NCI-H1436 treated with DMSO at 0.1 percent for 48 hours (cell line): ENCODE measurements at regions not wholly inside any gene's neighbourhood (a gene's known extent, or its start where the extent isn't known, plus 50 kb on each side); places are given as distances from the start of the nearest gene placed in this dataset.
"Not testable (repeated sequence)": the region's sequence is repeated elsewhere in the genome, so short reads cannot be mapped to it uniquely, and the experiment has no call there.

ENCODE experiments used
- DNase-seq: peaks from one replicate; lab custom pipeline; 2025; lab: John Stamatoyannopoulos, UW

DNA sequence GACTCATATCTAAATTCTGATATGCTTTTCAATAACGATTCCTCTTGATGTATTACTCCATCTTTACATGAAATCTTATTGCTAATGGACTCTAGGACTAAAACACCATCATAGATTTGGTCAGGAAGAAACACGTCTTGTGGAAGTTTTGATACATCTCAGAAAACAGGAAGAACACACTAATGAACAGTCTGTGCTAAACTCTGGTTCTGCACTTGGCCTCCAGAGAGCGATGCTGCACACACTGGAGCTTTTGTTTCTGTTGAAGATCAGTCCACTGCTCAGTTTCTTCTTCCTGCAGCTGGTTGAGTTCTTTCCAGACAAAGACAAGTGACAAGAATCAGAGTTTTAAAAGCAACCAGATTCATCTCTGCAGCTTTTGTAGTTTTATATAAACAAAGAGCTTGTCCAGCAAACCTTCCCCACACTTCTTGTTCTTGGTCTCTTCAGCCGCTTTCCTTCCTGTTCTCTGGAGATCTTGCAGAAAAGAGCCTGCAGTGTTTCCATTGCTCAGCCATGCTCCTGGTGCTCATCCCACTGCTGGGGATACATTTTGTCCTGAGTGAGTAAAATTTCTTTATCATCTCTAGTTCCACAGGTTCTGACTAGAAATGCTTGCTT, 229.1 kb upstream of the OR4E1 start:
- DNase-seq = no peak

DNA sequence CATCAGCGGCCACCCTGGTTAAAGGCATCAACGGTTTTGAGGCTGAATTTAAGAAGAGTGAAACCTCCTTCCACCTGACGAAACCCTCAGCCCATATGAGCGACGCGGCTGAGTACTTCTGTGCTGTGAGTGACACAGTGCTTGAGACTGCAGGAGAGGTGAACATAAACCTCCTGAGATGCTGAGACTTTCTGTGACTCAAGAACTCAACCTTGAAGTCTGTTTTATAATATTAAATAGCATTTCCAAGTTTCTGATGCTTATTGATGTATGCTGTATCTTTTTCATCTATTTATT, 221.2 kb upstream of the OR4E1 start:
- not testable (repeated sequence) for DNase-seq

DNA sequence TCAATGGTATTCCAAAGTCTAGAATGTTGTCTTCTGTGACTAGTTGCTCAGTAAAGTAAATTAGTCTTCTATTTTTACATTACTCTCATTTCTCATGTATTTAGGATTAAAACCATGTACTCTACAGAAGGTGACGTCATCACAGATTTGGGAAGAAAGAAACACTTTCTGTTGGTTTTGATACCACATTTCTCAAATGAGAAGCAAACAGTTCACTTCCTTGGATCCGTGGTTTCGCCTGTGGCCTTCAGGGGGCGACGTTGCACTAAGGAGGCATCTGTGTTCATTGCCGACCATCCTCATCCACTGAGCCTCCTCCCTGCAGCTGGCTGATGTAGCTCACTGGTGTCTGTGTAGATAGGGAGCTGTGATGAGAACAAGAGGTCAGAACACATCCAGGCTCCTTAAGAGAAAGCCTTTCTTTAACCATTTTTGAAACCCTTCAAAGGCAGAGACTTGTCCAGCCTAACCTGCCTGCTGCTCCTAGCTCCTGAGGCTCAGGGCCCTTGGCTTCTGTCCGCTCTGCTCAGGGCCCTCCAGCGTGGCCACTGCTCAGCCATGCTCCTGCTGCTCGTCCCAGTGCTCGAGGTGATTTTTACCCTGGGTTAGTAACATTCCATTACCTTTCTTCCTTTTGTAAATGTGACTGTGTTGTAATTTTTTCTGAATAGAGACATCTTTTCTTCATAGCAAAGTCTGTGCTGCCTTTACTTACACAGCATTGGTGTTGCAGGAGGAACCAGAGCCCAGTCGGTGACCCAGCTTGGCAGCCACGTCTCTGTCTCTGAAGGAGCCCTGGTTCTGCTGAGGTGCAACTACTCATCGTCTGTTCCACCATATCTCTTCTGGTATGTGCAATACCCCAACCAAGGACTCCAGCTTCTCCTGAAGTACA, 220.6 kb upstream of the OR4E1 start:
- DNase-seq = no peak

DNA sequence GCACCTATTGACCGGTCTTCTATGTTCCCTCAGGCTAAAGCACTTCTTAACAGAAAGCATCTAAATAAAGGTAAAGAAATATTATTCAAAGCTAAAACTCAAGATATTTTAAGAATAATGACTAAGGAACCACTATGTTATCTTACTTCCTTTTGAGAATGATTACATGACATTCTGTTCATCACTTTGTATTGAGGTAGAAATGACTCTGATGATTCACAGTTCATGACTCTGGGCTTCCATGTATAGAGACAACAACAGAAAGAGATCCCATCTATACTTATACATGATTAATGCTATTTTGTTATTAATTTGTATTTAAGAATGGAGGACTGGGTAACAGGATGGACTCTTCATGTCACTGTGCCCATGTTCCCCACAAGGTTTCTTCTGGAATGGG, 218.3 kb upstream of the OR4E1 start:
- DNase-seq = no peak

DNA sequence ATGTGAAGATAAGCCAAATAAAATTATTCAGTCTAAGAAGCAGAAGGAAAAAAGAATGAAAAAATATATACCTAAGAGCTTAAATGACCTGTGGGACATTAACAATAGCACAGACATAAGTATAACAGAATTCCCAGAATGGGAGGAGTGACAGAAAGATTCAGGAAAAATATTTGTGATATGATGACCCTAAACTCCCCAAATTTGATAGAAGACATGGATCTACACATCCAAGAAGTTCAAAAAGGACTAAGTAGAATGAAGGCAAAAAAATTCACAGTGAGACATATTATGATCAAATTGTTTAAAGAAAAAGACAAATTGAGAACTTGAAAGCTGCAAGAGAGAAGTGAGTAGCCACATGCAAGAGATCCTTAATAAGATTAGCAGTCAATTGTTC, 211.4 kb upstream of the OR4E1 start:
- DNase-seq = no peak

DNA sequence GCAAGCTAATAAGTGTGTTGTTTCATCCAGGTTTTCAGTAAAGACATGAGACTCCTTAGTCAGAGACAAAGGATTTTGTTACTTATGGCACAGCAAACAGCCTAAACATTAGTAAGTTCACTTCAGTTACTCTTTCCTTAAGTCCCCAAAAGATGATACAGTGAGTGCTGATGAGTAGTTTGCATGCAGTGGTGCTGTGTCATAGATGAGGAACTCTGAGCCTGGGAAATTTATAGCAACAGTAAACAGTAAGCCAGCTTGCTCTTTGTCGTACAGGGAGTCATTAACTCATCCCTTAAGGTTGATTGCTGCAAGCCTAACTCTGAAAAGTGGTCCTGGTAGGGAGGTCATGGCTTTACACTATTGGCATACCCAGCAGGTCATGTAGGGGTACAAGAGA, 208.6 kb upstream of the OR4E1 start:
- DNase-seq = no peak

DNA sequence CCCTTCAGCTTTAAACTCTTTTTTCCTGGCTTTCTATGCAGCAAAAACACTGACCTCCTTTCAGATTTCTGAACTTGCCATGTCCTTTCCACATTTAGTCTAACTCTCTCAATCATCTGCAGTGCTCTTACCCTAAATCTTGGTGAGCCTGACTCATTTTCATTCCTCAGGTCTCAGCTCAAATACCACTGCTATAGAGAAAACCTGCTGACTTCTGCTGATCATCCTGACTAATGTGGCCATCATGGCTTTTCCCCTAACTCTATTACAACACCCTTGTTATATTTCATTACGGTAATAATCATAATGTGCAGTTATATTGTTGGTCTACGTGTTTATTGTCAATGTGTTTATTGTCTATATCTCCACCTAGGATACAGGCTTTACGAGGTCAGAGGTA, 207.3 kb upstream of the OR4E1 start:
- DNase-seq = no peak

DNA sequence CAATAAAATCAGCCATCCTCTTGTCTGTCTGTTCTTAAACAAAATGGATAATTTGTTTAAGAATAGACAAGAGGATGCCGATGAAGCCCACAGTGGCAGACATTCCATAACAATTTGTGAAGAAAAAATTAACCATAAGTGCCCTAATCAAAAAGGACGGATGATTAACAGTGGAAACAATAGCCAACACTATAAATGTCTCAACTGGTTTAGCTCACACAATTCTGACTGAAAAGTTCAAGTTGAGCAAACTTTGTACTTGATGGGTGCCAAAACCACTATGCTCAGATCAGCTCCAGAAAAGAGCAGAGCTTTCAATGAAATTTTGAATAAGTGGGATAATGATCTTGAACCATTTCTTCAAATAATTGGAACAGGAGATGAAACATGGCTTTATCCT, 202.2 kb upstream of the OR4E1 start:
- DNase-seq = no peak

DNA sequence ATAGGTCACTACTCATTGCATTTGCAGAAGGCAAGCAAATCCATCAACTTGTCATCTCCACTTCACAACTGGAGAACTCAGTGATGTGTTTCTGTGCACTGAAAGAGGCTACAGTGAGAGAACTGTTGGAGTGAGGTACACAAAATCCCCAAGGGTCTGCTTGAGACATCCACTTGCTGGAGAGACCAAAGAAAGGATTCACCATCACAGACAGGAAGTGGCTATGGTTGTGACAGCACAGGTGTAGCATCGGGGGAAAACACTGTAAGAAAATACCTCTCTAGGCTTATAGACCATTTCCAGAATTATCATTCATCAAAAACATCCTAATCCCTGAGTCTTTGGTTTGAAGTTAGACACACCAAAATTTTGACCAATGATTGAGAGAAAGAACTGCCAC, 201.3 kb upstream of the OR4E1 start:
- DNase-seq = no peak

DNA sequence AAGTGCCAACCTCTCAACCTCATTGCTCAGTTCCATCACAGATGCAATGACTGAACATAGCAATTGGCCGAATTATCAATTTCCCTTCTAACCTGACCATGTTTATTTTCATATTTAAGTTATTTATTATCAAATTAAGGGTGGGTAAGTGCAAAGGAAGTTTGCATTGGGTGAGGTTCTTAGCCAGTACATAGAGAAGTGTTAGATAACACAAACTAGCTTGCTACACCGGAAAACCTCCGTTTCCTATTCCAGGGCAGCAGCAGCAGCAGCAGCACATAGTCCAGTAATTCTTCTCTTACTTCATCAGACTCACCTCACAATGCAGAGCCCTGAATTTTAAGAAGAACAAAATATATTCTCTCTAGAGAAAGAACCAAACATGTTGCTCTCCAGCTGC, 200.5 kb upstream of the OR4E1 start:
- no peak for DNase-seq

DNA sequence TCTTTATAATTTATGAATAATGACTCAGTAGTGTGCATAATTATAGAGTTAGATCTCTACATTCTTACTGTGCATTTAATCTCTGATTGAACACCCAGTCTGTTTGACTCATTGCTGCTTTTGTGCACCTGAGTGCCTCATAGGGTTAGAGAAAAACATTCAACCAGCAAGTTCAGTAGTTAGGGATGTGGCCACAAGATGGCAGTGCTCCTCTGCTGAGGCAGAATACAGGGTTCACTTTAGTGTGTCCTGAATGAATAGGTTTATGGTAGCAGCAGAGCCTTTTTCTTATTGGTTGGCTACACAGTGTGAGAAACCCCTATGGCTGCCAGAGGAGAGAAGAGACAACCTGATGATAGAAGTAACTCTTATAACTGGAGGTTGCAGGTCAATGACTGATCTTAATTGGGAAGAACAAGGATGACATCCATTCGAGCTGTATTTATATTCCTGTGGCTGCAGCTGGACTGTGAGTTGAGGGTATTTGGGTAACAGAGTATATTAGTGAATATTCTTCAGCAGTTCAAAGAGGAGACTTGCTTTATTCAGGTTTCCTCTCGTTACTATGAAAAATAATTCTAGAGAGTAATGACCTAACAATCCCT, 194.9 kb upstream of the OR4E1 start:
- no peak for DNase-seq

DNA sequence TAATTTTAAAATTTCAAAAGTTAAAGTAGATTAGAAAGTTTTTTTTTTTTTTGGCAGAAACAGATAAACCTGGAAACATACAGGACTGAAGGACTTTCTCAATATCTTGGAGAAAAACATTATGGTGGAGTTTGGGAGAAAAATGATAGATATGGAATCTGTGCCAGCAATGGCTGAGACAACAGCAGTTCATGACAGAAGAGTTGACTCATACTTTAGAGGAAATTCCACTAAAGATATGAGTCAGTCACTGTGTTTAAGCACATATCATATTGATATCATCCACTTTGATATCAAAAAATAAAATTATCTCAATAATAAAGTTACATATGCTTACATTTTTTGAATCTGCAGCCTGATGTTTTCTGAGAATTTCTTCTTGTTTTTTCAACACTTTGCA, 193.9 kb upstream of the OR4E1 start:
- DNase-seq = no peak

DNA sequence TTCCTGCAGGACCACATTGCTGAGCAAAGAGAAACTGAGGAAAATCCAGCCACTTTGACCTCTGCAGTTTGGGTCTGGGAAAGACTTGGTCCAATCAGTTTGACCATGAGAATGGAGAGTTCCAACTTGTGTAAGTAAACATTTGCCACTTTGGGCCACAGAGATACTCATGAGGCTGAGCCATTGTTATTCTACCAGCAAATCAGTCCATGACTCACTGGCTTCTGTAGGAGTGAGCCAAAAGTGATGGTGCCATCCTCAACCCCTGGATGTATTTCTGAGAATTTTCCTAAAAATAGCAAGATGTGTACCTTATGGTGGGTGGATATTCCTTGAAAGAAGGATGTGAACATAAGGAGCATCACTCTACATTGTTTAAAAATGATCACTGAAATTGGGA, 192.9 kb upstream of the OR4E1 start:
- DNase-seq = no peak

DNA sequence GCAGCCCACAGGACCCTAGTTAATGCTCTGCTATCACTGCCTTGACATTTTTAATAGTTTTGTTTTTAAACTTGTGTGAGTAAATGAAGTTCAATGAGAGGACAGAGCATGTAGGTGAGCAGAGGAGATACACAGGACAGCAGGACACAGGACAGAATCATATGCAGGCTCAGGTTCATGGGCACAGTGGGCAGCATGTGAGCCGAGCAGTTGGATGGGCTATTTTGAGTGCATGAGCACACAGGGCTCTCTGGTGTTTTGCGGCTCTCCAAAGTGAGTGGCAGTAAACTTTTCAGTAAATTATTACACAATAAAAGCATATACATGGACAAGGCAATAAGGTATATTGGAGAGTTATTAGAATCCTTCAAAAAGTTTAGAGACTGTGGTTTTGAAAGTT, 189.7 kb upstream of the OR4E1 start:
- no peak for DNase-seq

DNA sequence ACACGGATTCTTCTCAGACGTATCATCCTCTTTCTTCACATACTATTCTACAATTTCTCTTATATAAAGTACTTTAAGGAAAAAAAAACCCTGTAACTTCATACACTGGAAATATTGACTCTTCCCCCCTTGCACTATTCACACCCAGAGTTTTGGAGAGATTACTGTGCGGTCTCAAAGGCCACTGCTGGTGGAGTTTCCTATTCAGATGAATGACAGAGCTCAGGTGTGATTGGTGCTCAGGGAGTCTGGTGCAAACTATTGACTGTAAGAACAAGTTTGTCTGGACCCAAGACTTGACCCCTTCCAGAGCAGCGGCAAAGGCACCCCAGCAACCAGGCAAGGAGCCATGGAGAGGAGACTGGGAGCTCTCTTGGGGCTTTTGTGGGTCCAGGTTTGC, 187.5 kb upstream of the OR4E1 start:
- no peak for DNase-seq

DNA sequence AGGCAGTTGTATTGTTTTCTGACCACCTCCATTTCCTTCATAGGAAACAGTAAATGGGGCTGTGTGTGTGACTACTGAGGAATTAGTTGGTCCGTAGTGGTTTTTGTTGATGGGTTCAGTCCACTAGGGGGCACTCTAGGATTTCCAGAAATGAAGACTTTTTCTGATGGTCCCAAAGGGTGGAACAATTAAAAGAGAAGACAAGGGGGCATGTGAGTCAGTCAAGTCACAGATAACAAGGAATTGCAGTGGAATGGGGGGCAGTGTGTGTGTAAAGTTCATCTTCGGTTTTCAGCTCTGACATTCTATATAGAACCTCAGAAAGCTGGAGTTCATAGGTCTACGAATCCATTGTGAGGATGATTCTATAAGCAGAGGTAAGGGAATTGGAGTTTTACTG, 186.6 kb upstream of the OR4E1 start:
- DNase-seq = no peak

DNA sequence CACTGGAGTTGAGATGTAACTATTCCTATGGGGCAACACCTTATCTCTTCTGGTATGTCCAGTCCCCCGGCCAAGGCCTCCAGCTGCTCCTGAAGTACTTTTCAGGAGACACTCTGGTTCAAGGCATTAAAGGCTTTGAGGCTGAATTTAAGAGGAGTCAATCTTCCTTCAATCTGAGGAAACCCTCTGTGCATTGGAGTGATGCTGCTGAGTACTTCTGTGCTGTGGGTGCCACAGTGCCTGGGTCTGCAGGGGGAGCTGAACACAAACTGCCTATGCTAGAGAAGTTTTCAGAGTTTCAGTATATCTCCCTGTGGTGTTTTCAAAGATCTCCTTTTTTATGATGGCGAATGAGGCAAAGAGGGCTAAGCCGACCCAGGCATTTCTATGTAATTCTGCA, 179.2 kb upstream of the OR4E1 start:
- no peak for DNase-seq

DNA sequence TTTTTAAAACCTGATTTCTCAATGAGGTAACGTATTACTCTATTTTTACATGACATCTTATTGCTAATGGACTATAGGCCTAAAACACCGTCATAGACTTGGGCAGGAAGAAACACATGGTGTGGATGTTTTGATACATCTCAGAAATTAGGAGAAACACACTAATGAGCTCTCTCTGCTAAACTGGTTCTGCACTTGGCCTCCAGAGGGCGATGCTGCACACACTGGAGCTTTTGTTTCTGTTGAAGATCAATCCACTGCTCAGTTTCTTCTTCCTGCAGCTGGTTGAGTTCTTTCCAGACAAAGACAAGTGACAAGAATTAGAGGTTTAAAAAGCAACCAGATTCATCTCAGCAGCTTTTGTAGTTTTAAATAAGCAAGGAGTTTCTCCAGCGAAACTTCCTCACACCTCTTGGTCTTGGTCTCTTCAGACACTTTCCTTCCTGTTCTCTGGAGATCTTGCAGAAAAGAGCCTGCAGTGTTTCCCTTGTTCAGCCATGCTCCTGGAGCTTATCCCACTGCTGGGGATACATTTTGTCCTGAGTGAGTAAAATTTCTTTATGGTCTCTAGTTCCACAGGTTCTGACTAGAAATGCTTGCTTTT, 178.5 kb upstream of the OR4E1 start:
- DNase-seq = no peak

DNA sequence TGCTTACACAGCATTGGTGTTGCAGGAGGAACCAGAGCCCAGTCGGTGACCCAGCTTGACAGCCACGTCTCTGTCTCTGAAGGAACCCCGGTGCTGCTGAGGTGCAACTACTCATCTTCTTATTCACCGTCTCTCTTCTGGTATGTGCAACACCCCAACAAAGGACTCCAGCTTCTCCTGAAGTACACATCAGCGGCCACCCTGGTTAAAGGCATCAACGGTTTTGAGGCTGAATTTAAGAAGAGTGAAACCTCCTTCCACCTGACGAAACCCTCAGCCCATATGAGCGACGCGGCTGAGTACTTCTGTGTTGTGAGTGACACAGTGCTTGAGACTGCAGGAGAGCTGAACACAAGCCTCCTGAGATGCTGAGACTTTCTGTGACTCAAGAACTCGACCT, 173.3 kb upstream of the OR4E1 start:
- DNase-seq = not testable (repeated sequence)

DNA sequence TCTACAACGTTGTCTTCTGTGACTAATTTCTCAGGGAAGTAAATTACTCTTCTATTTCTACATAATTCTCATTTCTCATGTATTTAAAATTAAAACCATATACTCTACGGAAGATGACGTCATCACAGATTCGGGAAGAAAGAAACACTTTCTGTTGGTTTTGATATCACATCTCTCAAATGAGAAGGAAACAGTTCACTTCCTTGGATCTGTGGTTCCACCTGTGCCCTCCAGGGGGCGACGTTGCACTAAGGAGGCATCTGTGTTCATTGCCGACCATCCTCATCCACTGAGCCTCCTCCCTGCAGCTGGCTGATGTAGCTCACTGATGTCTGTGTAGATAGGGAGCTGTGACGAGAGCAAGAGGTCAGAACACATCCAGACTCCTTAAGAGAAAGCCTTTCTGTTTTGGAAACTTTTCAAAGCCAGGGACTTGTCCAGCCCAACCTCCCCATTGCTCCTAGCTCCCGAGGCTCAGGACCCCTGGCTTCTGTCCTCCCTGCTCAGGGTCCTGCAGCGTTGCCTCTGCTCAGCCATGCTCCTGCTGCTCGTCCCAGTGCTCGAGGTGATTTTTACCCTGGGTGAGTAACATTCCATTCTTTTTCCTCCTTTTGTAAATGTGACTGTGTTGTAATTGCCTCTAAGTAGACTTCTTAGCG, 172.7 kb upstream of the OR4E1 start:
- no peak for DNase-seq

DNA sequence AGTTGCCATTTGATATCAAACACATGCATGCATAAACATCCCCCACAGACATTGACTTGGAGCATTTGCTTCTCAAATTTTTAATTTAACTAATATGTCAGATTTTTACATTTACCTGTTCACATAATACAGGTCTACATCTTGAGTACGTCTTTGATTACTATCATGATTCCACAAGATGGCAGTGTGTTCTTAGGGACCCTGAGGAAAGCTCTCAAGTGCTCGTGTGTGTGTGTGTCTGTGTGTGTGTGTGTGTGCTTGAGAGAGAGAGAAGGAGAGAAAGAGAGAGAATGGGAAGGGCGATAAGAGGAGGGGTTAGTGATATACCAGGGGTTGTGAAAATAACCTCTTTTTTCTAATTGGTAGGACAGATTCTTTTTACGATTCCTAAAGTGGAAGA, 167.1 kb upstream of the OR4E1 start:
- no peak for DNase-seq

DNA sequence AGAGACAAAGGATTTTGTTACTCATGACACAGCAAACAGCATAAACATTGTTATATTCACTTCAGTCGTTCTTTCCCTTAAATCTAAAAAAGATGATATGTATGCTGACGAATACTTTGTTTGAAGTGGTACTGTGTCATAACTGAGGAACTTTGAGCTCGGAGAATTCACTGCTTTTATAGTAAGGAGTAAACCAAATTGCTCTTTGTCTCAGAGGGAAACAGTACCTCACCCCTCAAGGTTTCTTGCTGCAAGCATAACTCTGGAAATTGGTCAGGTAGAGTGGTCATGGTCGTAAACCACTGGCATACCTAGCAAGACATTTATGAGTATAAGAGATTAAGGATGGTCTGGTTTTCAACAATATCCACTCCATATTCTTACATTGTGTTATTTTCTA, 160.2 kb upstream of the OR4E1 start:
- DNase-seq = no peak

DNA sequence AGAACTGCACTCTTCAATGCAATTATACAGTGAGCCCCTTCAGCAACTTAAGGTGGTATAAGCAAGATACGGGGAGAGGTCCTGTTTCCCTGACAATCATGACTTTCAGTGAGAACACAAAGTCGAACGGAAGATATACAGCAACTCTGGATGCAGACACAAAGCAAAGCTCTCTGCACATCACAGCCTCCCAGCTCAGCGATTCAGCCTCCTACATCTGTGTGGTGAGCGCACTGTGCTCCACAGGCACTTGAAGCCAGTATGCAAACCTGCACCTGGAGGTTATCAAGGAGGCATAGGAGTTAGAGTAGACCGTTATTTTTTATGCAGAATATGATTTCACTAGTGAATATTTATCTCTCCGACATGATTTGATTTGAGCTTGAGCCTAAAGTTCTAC, 152.2 kb upstream of the OR4E1 start:
- DNase-seq = no peak
